ENCODE measurements at regions not wholly inside any gene's neighbourhood (a gene's known extent, or its start where the extent isn't known, plus 50 kb on each side); places are given as distances from the start of the nearest gene placed in this dataset.

- TF ChIP-seq GATA3 (IDR thresholded peaks at IDR 0.05; ENCODE audit: low read depth, low read length) (no peak), GATA2 (IDR thresholded peaks at IDR 0.05; ENCODE audit: low read depth, low read length) (no peak)
Observed at GRCh38 chr14:100664841-100665510, 61.7 kb upstream of the DLK1 start.

GRCh38 chr14:100665511-100666032, 61.1 kb upstream of the DLK1 start:
- TF ChIP-seq GATA3 (IDR thresholded peaks at IDR 0.05; ENCODE audit: low read depth, low read length) = no peak
- TF ChIP-seq GATA2 (IDR thresholded peaks at IDR 0.05; ENCODE audit: low read depth, low read length) = no peak

- TF ChIP-seq GATA2 (IDR thresholded peaks at IDR 0.05; ENCODE audit: low read depth, low read length) (no peak), GATA3 (IDR thresholded peaks at IDR 0.05; ENCODE audit: low read depth, low read length) (no peak)
Observed at GRCh38 chr14:100666403-100666802, 60.3 kb upstream of the DLK1 start.

- TF ChIP-seq GATA3 (IDR thresholded peaks at IDR 0.05; ENCODE audit: low read depth, low read length) (no peak), GATA2 (IDR thresholded peaks at IDR 0.05; ENCODE audit: low read depth, low read length) (no peak)
Observed at GRCh38 chr14:100666851-100667250, 59.8 kb upstream of the DLK1 start.

- TF ChIP-seq GATA3 (IDR thresholded peaks at IDR 0.05; ENCODE audit: low read depth, low read length) = no peak
- no peak for TF ChIP-seq GATA2 (IDR thresholded peaks at IDR 0.05; ENCODE audit: low read depth, low read length)
Observed at GRCh38 chr14:100667656-100668055, 59.0 kb upstream of the DLK1 start.

- TF ChIP-seq GATA3 (IDR thresholded peaks at IDR 0.05; ENCODE audit: low read depth, low read length) = no peak
- no peak for TF ChIP-seq GATA2 (IDR thresholded peaks at IDR 0.05; ENCODE audit: low read depth, low read length)
Observed at GRCh38 chr14:100668352-100668751, 58.3 kb upstream of the DLK1 start.

GRCh38 chr14:100669011-100669412, 57.7 kb upstream of the DLK1 start:
- TF ChIP-seq GATA2 (IDR thresholded peaks at IDR 0.05; ENCODE audit: low read depth, low read length) (no peak), GATA3 (IDR thresholded peaks at IDR 0.05; ENCODE audit: low read depth, low read length) (no peak)

- TF ChIP-seq GATA2 (IDR thresholded peaks at IDR 0.05; ENCODE audit: low read depth, low read length) (no peak), GATA3 (IDR thresholded peaks at IDR 0.05; ENCODE audit: low read depth, low read length) (no peak)
Observed at GRCh38 chr14:100669468-100669867, 57.2 kb upstream of the DLK1 start.

- TF ChIP-seq GATA2 (IDR thresholded peaks at IDR 0.05; ENCODE audit: low read depth, low read length) = no peak
- TF ChIP-seq GATA3 (IDR thresholded peaks at IDR 0.05; ENCODE audit: low read depth, low read length) = no peak
Observed at GRCh38 chr14:100670017-100670752, 56.5 kb upstream of the DLK1 start.

GRCh38 chr14:100670753-100671049, 56.0 kb upstream of the DLK1 start:
- TF ChIP-seq GATA3 (IDR thresholded peaks at IDR 0.05; ENCODE audit: low read depth, low read length) (no peak), GATA2 (IDR thresholded peaks at IDR 0.05; ENCODE audit: low read depth, low read length) (no peak)

- no peak for TF ChIP-seq GATA3 (IDR thresholded peaks at IDR 0.05; ENCODE audit: low read depth, low read length)
- TF ChIP-seq GATA2 (IDR thresholded peaks at IDR 0.05; ENCODE audit: low read depth, low read length) = no peak
Observed at GRCh38 chr14:100671386-100671901, 55.2 kb upstream of the DLK1 start.

- TF ChIP-seq GATA2 (IDR thresholded peaks at IDR 0.05; ENCODE audit: low read depth, low read length) (no peak), GATA3 (IDR thresholded peaks at IDR 0.05; ENCODE audit: low read depth, low read length) (no peak)
Observed at GRCh38 chr14:100671906-100672305, 54.8 kb upstream of the DLK1 start.

GRCh38 chr14:100673085-100673806, 53.4 kb upstream of the DLK1 start:
- TF ChIP-seq GATA3 (IDR thresholded peaks at IDR 0.05; ENCODE audit: low read depth, low read length) = no peak
- 0 out of 2 replicates have a peak, but pooled peaks have one; percentile 29 for TF ChIP-seq GATA2 (IDR thresholded peaks at IDR 0.05; ENCODE audit: low read depth, low read length)

GRCh38 chr14:100673807-100674154, 52.9 kb upstream of the DLK1 start:
- TF ChIP-seq GATA2 (IDR thresholded peaks at IDR 0.05; ENCODE audit: low read depth, low read length) (no peak), GATA3 (IDR thresholded peaks at IDR 0.05; ENCODE audit: low read depth, low read length) (no peak)

Data from SH-SY5Y (cell line).